HEK293 (cell line): ENCODE measurements at regions not wholly inside any gene's neighbourhood (a gene's known extent, or its start where the extent isn't known, plus 50 kb on each side); places are given as distances from the start of the nearest gene placed in this dataset.

Experiments
- CTCF ChIA-PET: fragments of 350-600 bp; formaldehyde crosslinking; extraction: SDS; loops from one replicate; lab custom pipeline; 2021; ENCODE audit warnings: antibody characterized with exemption; lab: Yijun Ruan, JAX
- POLR2A ChIA-PET: fragments of 300-600 bp; formaldehyde crosslinking; extraction: SDS; loops from one replicate; lab custom pipeline; 2020; ENCODE audit warnings: antibody characterized with exemption, inconsistent platforms; lab: Yijun Ruan, JAX
- H3K27ac ChIP-seq: fragments of 200-500 bp; sonication (Bioruptor generic); 2 replicates; pipeline ENCODE4 v1.5.1; 2014; ENCODE audit warnings: low read depth, low read length, control low read depth, inconsistent platforms; ENCODE audit errors: extremely low read depth
- H3K36me3 ChIP-seq, 2 experiments: fragments of 200-500 bp in 1 of 2; sonication (Bioruptor generic) in 1 of 2; 1 replicate in 1 of 2; 2 replicates in 1 of 2; pipeline ENCODE4 v1.5.1; 2014 to 2017; ENCODE audit warnings: inconsistent platforms in 2 of 2, low read length in 2 of 2; ENCODE audit not compliant: control insufficient read depth in 2 of 2, insufficient read depth in 1 of 2
- H3K4me1 ChIP-seq: fragments of 200-500 bp; sonication (Bioruptor generic); 2 replicates; pipeline ENCODE4 v1.5.1; 2014; ENCODE audit warnings: mild to moderate bottlenecking, low read length, inconsistent platforms; ENCODE audit not compliant: control insufficient read depth, insufficient read depth
- H3K4me3 ChIP-seq: 2 replicates; pipeline ENCODE4 v1.5.1; 2011; ENCODE audit warnings: low read depth, mild to moderate bottlenecking, control low read depth, low read length, moderate library complexity
- H3K9me3 ChIP-seq: fragments of 200-500 bp; sonication (Bioruptor generic); 2 replicates; pipeline ENCODE4 v1.5.1; 2014; ENCODE audit warnings: low read depth, low read length, inconsistent platforms; ENCODE audit not compliant: control insufficient read depth, insufficient read depth
- BCL6B ChIP-seq: fragments of 450-650 bp; formaldehyde crosslinking; IDR thresholded peaks from 2 replicates; pipeline ENCODE4 v1.5.1; 2017; ENCODE audit warnings: missing biosample characterization, missing genetic modification characterization
- OVOL3 ChIP-seq: fragments of 450-650 bp; formaldehyde crosslinking; IDR thresholded peaks from 2 replicates; pipeline ENCODE4 v1.5.1; 2016; ENCODE audit warnings: missing biosample characterization, missing genetic modification characterization
- SP7 ChIP-seq: fragments of 450-650 bp; formaldehyde crosslinking; IDR thresholded peaks from 2 replicates; pipeline ENCODE4 v1.5.1; 2016; ENCODE audit warnings: missing biosample characterization, missing genetic modification characterization
- ZBTB1 ChIP-seq: fragments of 450-650 bp; formaldehyde crosslinking; IDR thresholded peaks from 2 replicates; pipeline ENCODE4 v1.5.1; 2016; ENCODE audit warnings: missing biosample characterization, missing genetic modification characterization
- ZBTB6 ChIP-seq: fragments of 450-650 bp; formaldehyde crosslinking; IDR thresholded peaks from 2 replicates; pipeline ENCODE4 v1.5.1; 2017; ENCODE audit warnings: missing biosample characterization, missing genetic modification characterization
- ZNF138 ChIP-seq: fragments of 450-650 bp; formaldehyde crosslinking; IDR thresholded peaks from 2 replicates; pipeline ENCODE4 v1.5.1; 2016; ENCODE audit warnings: missing biosample characterization, missing genetic modification characterization, borderline replicate concordance
- ZNF157 ChIP-seq: fragments of 450-650 bp; formaldehyde crosslinking; IDR thresholded peaks from 2 replicates; pipeline ENCODE4 v1.5.1; 2016; ENCODE audit warnings: missing biosample characterization, missing genetic modification characterization
- ZNF19 ChIP-seq: fragments of 450-650 bp; formaldehyde crosslinking; IDR thresholded peaks from 2 replicates; pipeline ENCODE4; 2016; ENCODE audit warnings: missing biosample characterization, missing genetic modification characterization, low read depth
- ZNF26 ChIP-seq: fragments of 450-650 bp; formaldehyde crosslinking; IDR thresholded peaks from 2 replicates; pipeline ENCODE4 v1.5.1; 2016; ENCODE audit warnings: missing biosample characterization, missing genetic modification characterization
- ZNF311 ChIP-seq: fragments of 450-650 bp; formaldehyde crosslinking; IDR thresholded peaks from 2 replicates; pipeline ENCODE4 v1.5.1; 2017; ENCODE audit warnings: missing biosample characterization, missing genetic modification characterization, borderline replicate concordance
- ZNF350 ChIP-seq: fragments of 450-650 bp; formaldehyde crosslinking; IDR thresholded peaks from 2 replicates; pipeline ENCODE4 v1.5.0; 2017; ENCODE audit warnings: missing biosample characterization, mild to moderate bottlenecking, missing genetic modification characterization
- ZNF416 ChIP-seq: fragments of 450-650 bp; formaldehyde crosslinking; IDR thresholded peaks from 2 replicates; pipeline ENCODE4 v1.5.1; 2016; ENCODE audit warnings: missing biosample characterization, missing genetic modification characterization
- ZNF433 ChIP-seq: fragments of 450-650 bp; formaldehyde crosslinking; IDR thresholded peaks from 2 replicates; pipeline ENCODE4 v1.5.1; 2016; ENCODE audit warnings: missing biosample characterization, missing genetic modification characterization, low read depth
- ZNF513 ChIP-seq: fragments of 450-650 bp; IDR thresholded peaks from 2 replicates; pipeline ENCODE4 v1.5.1; 2018; ENCODE audit warnings: missing biosample characterization, missing genetic modification characterization
- ZNF560 ChIP-seq: fragments of 450-650 bp; formaldehyde crosslinking; IDR thresholded peaks from 2 replicates; pipeline ENCODE4 v1.5.1; 2017; ENCODE audit warnings: missing biosample characterization, missing genetic modification characterization, borderline replicate concordance
- ZSCAN30 ChIP-seq: fragments of 450-650 bp; IDR thresholded peaks from 2 replicates; pipeline ENCODE4 v1.5.1; 2018; ENCODE audit warnings: missing biosample characterization, mild to moderate bottlenecking, missing genetic modification characterization, moderate library complexity
- TF ChIP-seq, protein P1 (sequence below): fragments of 450-650 bp; formaldehyde crosslinking; conservative IDR thresholded peaks from 2 replicates; pipeline ENCODE4 v1.5.1; 2016; ENCODE audit warnings: low read depth, missing biosample characterization, missing genetic modification characterization
- TF ChIP-seq, protein P2 (sequence below): fragments of 450-650 bp; formaldehyde crosslinking; IDR thresholded peaks from 2 replicates; pipeline ENCODE4 v1.5.0; 2017; ENCODE audit warnings: missing biosample characterization, missing genetic modification characterization, borderline replicate concordance

GRCh38 chr7:34453150-34453549 lies 204.9 kb upstream of the NPSR1 start:
- ChIA-PET POLR2A (no interaction called here), CTCF (interaction anchor here (1.0 kb wide), 1 partner anchor 132 kb away, joined by 3 read pairs; no protein-coding TSS in a partner anchor)
- Histone ChIP-seq H3K4me1 (no peaks in the 10 kb centered on the region), H3K9me3 (no peaks in the 10 kb centered on the region), H3K27ac (no peak overlapping the region), H3K36me3 (no peaks in the 10 kb centered on the region), H3K4me3 (no peak overlapping the region)
- TF ChIP-seq ZNF26 (tag by site-specific recombination) (no peak), ZNF560 (no peak), ZNF350 (no peak), ZNF311 (tag by site-specific recombination) (no peak), ZNF157 (tag by site-specific recombination) (no peak), ZNF416 (no peak), OVOL3 (tag by site-specific recombination) (no peak), SP7 (tag by site-specific recombination) (no peak), ZNF513 (no peak), BCL6B (no peak), ZSCAN30 (tag by site-specific recombination) (no peak), ZNF19 (no peak), ZBTB6 (tag by site-specific recombination) (no peak), ZNF138 (tag by site-specific recombination) (no peak), ZBTB1 (tag by site-specific recombination) (no peak), ZNF433 (tag by site-specific recombination) (no peak)
- TF ChIP-seq, protein P1, sequence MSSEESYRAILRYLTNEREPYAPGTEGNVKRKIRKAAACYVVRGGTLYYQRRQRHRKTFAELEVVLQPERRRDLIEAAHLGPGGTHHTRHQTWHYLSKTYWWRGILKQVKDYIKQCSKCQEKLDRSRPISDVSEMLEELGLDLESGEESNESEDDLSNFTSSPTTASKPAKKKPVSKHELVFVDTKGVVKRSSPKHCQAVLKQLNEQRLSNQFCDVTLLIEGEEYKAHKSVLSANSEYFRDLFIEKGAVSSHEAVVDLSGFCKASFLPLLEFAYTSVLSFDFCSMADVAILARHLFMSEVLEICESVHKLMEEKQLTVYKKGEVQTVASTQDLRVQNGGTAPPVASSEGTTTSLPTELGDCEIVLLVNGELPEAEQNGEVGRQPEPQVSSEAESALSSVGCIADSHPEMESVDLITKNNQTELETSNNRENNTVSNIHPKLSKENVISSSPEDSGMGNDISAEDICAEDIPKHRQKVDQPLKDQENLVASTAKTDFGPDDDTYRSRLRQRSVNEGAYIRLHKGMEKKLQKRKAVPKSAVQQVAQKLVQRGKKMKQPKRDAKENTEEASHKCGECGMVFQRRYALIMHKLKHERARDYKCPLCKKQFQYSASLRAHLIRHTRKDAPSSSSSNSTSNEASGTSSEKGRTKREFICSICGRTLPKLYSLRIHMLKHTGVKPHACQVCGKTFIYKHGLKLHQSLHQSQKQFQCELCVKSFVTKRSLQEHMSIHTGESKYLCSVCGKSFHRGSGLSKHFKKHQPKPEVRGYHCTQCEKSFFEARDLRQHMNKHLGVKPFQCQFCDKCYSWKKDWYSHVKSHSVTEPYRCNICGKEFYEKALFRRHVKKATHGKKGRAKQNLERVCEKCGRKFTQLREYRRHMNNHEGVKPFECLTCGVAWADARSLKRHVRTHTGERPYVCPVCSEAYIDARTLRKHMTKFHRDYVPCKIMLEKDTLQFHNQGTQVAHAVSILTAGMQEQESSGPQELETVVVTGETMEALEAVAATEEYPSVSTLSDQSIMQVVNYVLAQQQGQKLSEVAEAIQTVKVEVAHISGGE = no peak
- TF ChIP-seq, protein P2, sequence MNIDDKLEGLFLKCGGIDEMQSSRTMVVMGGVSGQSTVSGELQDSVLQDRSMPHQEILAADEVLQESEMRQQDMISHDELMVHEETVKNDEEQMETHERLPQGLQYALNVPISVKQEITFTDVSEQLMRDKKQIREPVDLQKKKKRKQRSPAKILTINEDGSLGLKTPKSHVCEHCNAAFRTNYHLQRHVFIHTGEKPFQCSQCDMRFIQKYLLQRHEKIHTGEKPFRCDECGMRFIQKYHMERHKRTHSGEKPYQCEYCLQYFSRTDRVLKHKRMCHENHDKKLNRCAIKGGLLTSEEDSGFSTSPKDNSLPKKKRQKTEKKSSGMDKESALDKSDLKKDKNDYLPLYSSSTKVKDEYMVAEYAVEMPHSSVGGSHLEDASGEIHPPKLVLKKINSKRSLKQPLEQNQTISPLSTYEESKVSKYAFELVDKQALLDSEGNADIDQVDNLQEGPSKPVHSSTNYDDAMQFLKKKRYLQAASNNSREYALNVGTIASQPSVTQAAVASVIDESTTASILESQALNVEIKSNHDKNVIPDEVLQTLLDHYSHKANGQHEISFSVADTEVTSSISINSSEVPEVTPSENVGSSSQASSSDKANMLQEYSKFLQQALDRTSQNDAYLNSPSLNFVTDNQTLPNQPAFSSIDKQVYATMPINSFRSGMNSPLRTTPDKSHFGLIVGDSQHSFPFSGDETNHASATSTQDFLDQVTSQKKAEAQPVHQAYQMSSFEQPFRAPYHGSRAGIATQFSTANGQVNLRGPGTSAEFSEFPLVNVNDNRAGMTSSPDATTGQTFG (tag by site-specific recombination) = no peak
